NCI-H1105 treated with DMSO at 0.1 percent for 48 hours (cell line): ENCODE measurements at regions not wholly inside any gene's neighbourhood (a gene's known extent, or its start where the extent isn't known, plus 50 kb on each side); places are given as distances from the start of the nearest gene placed in this dataset.

ENCODE experiments used
- DNase-seq: peaks from one replicate; lab custom pipeline; 2025; lab: John Stamatoyannopoulos, UW

DNA sequence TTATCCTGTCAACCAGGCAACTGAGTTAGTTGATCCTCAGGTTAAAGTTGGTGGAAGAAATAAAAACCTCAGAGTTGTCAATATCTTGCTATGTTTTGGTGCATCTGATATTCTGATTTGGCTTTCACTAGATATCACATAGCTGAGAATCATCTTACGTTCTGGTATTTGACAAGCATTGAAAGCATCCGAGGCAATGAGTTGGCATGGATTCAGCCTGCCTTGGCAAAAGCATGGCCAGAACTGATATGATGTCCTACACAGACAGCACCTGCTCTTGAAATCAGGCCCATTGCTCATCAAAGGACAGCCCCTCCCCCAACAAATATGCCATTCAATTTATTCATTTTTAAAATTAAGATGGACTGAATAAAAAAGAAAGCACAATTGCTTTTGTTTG, 320.7 kb upstream of the ATP2B1 start:
- no peak for DNase-seq

DNA sequence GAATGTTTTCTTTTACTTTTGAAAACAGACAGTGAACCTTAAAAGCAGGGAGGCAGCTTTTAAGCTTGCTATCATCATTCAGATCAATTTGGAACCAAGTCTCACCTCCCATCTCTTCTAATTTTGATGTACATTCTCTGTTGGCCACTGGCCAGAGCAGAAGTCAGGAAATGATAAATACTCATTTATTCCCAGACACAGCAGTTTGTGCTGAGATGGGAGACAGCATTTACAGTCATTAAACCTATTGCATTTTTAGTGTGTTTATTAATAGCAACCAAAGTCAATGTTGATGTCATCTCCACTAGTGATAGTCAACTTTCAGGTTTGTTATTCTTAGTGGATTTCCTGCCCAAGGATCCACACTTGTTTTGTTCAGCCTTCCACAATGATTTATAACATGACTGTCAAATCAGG, 320.0 kb upstream of the ATP2B1 start:
- DNase-seq: peak; percentile 38

DNA sequence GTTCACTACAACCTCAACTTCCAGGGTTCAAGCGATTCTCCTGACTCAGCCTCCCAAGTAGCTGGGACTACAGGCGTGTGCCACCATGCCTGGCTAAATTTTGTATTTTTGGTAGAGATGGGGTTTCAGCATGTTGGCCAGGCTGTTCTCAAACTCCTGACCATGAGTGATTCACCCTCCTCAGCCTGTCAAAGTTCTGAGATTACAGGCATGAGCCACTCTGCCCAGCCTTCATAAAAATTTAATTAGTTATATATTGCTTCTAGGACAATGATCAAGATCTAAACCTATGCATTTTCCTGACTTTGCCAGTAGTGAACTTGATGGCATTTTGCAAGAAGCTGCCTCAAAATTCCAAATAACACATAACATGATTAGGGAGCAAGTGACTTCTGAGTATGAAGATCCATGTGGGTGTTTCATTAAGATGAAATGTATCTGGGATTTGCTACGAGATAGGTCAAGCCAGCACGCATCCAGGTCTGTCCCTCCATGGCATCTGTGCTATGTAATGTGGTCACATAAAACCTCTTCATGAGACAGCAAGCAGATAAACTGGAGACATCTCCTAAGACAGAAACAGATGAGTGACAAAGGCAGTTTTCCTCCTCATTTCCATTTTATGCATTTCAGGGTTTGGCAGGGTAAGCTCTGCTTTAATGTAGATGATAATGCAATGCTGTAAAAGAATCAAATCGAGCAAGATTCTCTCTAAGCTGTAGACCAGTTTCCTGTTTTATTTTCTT, 319.4 kb upstream of the ATP2B1 start:
- DNase-seq: no peak

DNA sequence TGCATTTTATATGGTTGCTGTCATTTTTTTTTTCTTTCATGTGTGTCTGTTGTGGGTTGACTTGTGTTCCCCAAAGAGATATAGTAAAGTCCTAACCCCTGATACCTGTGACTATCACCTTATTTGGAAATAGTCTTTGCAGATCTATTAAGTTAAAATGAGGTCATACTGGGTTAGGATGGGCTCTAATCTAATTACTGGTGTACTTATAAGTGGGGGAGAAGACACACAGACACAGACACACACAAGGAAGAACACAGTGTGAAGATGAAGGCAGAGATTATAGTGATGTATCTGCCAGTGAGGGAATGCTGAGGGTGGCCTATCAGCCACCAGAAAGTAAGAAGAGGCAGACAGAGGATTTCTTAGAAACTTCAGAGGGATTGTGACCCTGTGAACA, 318.4 kb upstream of the ATP2B1 start:
- DNase-seq: no peak

DNA sequence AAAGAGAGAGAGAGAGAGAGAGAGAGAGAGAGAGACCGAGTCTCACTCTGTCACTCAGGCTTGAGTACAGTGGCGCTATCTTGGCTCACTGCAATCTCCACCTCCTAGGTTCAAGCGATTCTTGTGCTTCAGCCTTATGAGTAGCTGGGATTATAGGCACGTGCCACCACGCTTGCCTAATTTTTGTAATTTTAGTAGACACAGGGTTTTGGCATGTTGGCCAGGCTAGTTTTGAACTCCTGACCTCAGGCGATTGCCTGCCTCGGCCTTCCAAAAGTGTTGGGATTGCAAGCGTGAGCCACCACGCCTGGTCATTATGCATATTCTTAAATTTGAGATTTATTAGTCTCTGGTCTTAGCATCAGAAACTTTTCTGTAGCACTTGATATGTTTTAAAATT, 317.9 kb upstream of the ATP2B1 start:
- DNase-seq: no peak

DNA sequence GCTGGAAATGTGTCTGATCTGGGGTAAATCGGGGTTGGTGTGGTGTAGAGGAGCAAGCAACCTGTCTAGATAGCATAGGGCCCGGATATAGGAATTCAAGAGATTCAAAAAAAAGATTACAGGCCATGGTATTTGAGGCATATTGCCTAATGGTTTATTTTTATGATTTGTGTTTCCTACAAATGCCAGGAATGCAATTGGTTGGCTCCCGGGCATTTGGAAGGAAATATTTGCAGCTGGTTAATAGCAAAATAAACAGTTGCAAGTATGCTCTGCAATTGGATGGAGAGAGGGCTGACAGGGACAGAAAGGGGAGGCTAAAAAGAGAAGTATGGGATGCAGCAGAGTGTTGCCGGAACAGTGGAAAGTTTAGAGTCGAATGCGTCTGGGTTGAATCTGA, 315.6 kb upstream of the ATP2B1 start:
- DNase-seq: no peak

DNA sequence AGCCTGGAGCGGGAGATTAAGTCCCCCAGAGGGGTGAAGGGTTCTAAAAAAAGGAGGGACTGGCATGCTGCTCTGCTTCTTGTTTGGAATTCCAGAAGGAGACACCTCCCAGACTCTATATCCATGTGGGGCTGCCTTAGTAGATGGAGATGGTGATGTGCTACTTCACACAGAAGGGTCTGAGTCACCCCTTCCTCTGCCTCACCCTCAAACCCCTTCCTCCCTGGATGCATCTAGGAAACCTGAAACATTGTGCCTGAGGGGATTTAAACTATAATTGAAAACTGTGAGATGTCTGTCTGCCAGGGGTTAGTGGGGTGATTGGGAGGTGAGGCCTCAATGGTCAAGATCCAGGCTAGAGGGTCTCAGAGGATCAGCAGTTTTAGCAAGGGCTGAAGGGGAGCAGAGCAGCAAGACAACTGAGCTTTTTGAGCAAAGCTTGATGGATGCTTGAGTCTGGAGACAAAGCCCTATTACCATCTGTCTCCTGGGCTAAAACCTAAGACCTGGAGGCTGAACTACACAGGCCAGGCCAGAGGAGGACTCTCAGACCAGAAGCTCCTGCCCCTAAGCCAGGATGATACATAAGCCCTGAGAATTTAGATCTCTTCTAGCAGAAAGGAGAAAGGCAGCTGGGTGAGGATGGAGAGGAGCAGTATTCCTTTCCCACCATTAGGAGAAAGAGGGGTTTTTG, 314.7 kb upstream of the ATP2B1 start:
- DNase-seq: no peak

DNA sequence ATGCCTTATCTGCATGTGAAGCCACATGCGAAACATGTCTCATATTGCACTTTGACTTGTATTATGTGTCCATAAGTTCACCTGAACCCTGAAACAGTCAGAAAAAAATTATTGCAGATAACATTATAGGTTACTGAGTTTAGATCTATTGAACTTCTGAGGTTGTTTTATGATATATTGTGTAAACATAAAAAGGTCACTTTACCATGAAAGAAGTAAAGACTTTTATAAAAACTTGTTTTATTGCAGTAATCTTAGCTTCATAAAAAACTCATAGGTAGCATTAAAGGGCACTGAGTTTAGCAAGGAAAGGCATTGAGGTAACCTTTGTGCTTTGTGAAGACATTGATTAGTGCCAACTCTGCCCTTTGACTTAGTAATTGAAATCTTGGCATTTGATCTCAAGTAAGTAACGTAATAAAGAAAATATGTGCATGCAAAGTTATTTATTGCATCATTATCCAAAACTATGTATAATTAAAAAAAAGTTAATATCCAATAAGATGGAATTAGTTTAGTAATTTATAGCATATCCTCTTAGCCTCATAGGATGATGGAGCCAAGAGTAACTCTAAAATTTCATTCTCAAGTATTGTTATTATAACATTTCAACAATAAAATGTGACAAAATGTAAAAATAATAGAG, 313.3 kb upstream of the ATP2B1 start:
- DNase-seq: no peak

DNA sequence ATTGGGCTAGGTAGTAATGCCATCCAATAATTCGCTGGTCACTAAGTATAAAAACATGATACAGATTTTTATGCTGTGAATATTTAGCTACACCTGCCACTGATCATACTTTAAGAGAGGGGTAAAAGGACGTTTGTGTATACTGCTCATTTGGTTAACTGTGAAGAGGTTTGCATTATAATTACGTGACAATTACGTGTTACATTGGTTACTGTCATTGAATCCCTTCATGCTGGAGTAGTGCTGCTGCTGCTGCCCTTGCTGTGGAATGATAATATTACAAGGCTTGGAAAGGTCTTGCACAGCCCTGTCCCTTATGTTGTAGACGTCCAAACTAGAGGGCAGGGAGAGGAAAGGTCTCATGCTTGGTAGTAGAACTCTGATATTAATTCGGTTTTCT, 312.2 kb upstream of the ATP2B1 start:
- DNase-seq: no peak

DNA sequence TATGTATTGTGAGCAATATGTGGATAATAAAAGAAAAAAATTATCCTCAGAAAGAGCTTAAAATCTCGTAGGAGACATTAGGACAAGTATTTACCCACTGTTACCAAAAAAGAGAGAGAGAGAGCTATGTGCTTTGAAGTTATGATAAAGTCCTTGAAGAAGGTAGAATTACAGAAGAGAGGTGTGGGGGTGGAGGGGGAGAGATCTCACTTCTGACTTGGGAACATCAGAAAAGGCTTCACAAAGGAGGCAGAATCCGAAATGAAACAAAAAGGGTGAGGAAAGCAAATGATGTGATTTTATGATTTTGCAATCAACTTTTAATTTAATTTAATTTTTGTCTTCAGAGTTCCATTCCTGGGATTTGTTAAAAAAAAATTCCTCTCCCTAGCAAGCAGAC, 311.8 kb upstream of the ATP2B1 start:
- no peak for DNase-seq

DNA sequence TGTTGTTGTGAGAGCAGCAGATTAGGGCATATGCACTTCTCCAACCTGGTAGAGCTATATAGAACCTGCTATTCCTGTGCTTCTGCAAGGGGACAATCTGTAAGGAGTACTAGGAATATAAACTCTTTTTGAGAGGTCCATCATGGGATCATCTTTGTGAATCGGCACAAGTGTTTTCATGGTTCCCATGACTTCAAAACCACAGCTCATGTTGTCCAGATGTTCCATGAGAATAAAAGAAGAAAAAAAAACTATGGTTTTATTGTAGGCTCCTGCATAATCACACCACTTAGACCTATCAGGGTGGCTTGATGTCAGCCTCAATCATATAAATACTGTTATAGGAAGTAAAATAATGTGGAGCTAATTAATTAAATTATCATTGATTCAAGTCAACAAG, 311.4 kb upstream of the ATP2B1 start:
- DNase-seq: no peak

DNA sequence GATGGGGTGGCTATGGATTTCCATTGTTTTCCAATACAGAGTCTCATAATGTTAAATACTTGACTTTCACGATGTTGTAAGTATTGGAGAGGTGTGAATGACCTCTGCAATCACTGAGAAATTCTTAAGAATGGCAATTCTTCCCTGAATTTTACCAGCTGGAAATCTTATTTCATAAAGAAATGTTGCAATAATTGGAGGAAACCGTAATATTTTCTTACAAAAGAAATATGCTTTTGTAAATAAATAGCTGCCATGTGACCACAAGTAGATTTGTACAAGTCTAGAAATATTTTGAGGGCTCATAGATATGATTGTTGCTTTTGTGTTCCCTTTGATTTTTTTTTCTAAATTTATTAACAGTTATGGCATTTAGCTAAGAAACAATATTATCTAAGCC, 308.7 kb upstream of the ATP2B1 start:
- no peak for DNase-seq

DNA sequence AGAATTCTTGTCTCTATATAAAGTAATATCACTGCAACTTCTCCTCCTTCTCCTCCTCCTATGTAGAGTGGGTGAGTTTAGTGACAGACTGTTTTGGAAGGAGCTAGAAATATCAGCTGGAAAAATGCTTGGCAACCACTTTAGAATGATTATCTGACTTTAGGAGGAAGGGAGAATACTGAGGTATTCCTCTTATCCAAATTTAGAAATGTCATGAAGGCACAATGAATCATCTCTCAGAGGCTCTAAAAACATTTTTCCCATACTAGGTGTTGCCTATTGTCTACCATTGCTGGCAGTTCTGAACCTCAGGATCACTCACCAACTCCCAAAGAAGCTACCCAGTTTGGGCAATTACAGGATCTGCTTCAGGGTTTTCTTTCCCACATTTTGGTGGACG, 306.6 kb upstream of the ATP2B1 start:
- no peak for DNase-seq

DNA sequence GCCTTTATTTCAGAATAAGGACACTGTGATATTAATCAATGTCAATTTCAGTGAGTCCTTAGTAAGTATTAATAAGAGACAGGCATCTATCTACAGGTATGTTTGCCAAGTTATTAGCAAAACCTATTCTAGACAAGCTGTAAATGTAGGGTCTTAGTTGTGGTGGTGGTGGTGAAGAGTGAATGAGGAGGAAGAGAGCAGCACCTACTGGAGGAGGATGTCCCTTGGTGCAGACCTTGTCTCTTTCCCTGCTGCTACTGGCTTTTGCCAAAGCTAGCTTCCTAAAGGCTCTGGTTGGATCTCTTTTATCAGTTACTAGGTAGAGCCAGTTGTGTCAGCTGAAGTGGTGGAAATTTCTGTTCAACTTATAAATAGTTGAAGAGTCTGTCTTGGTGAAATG, 304.8 kb upstream of the ATP2B1 start:
- no peak for DNase-seq

DNA sequence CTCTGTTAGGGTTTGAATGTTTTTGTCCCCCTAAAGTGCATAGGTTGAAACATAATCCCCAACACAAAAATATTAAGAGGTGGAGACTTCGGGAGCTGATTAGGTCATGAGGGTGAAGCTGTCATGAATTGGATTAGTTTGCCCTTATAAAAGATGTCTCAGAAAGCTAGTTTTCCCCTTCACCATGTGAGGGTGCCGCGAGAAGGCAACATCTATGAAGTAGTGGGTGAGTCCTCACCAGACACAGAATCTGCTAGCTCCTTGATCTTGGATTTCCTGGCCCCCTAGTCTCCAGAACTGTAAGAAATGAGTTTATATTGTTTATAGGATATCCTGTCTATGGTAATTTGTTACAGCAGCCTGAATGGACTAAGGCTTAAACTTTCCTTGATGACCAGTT, 301.5 kb upstream of the ATP2B1 start:
- DNase-seq: no peak

DNA sequence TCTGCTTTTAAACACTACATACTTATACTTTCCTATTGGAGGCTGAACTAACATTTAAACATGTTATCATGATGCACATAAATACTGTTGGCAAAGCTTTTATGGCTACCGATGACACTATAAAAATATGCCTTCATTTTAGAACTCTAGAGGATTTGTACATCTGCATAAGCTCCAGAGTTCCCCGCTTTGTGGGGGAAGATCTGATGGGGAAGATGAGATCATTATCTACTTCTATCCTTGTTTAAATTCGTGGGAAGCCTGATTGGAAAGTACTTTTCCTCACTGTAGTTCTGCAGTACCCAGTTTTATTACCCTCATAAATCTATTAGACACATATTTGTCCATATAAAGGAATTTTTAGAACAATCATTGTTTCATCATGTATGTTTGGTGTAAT, 299.6 kb upstream of the ATP2B1 start:
- DNase-seq: no peak

DNA sequence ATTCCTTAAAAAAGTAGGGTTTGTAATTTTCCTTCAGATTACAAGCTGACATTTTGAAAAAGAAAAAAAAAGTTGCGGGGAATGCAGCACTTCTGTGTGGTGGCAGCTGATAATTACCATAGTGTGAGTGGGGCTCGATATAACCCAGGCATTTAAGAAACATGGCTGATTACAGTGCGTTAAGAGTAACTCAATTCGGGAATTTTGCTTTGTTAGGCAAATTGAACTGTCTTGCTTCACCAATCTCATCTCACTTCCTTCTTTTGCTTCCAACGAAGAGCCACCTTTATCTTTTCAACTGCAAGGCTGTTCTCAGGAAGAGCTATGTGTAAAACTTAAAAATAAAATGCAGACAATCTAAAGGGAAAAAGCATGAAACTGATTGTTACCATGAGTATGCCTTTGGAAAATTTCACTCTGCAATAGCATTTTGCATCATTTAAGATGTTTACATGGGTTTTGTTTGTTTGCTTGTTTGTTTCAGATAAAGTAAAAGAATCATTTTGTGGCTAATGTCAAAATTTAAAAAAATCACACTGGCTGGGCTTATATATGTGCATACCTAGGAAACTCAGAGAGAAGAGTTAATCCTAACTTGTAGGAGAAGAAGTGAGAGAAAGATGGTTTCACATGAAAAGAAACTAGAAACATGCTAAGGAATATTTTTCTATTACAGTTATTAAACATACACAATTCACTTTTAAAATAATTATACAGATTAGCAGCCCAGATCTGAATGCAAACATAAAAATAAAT, 295.9 kb upstream of the ATP2B1 start:
- no peak for DNase-seq

DNA sequence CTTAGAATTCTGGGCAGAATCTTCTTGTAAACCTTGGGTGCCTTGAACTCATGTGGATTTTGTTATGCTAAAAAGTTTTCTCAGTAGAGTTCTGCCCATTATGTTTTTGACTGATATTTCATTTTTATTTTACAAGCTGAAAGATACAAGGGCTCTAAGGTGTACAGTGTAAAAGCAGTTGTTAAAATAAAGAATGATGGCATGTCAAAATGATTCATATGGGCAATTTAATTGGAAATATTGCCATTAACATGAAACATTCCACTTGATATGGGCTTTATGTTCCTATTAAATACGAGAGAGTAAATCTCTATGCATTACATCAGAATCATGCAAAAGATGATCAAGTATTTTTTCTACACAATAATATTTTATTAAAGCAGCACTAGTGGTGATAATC, 295.1 kb upstream of the ATP2B1 start:
- DNase-seq: no peak

DNA sequence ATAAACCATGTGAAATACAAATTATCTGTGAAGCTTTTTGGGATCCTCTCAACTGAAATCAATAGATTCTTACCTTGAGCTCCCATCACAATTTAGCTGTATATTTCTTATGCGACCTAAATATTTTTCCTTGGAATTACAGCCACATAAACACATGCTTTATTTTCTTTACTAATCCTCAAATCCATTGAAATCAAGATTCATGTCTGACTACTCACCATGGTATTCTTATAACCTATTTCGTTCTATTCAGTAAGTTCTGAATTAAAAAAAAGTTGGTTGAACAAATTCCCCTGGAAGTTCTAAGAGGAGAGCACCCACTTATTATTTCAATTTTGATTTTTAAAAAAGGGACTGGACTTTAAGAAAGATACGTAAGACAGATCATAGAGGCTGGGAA, 292.1 kb upstream of the ATP2B1 start:
- DNase-seq: no peak

DNA sequence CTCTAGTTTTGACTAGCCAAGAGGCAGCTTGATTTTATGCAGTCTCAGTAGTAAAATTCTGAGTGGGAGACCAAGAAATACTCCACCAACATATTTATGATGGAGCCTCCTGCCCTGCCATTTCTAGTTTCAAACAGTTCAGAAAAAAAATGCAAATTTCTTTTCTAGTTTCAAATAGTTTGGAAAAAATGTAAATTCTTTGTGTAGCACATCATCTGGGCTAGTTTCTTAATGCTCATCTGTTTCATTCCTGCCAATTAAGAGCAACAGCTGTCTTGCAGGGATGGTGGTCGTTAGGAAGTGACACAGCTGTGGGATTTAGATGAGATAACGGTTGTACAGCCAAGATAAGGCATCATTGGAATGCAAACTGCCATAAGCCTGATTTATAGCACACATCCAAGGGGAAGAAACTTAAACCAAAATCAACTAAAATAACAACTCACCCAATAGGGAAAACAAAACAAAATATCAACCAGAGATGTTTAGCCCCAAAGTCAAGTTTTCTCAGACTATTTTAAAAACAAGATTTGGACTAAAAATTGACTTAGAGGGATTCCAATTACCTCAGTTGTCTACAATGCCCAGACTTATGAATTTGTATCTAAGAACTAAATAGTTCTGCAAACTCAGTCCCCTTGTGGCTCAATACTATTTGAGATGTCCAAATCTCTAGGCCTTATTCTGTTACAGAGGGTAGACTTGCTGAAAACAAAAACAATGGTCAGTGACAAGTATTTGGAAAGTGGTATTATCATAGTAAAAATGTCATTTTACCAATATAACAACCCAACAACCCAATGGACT, 291.3 kb upstream of the ATP2B1 start:
- DNase-seq: no peak

DNA sequence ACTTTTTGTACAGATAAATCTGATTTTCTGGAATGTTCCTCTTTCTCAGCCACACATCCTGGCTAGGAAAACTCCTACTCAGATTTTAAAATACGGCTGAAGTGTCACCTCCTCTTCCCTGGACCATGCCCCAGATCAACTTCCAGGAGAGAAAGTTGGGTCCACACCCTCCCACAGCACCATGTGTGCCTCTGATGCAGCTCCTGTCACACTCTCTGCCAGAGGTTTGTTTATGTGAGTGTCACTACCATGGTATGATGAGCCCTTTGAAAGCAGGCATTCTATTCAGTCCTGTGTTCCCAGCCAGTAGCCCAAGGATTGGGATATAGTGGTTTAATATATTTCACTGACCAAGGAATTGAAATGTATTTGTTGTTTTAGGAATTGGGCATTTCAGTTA, 287.2 kb upstream of the ATP2B1 start:
- no peak for DNase-seq

DNA sequence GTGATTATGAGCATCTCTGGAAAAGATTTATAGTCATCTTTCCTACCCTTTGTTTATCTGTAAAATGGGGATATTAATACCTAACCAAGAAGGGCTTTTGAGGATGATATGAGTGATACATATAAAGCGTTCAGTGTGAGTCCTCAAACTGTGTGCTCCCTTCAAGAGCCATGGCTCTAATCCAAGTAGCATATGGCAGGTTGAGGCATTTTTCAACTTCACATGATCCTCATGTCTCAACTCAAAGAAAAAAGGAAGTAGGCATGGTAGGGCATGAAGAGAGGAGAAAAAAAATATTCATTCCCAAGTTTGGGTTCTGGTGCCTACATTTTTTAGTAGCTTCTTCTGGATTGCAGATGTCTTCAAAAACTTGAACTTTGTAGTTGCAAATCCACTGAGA, 286.3 kb upstream of the ATP2B1 start:
- no peak for DNase-seq
